HCT116 (cell line): ENCODE measurements at regions not wholly inside any gene's neighbourhood (a gene's known extent, or its start where the extent isn't known, plus 50 kb on each side); places are given as distances from the start of the nearest gene placed in this dataset.

Source experiments
- ATAC-seq: fragments of 200-7000 bp; cut with Tn5 transposase; 2 replicates; pipeline ENCODE4 v1.9.1; 2020; ENCODE audit warnings: mild to moderate bottlenecking, moderate library complexity
- BruUV-seq: library from RNA; stranded (reverse); fragments of 400-500 nt; replicated peaks from 2 replicates; lab custom pipeline; 2021; lab: Mats Ljungman, UMichigan
- CTCF ChIA-PET: fragments of 300-600 bp; sonication (Branson Sonifier 250); formaldehyde crosslinking; loops from one replicate; lab custom pipeline; 2021; ENCODE audit warnings: antibody characterized with exemption; lab: Charles Lee
- POLR2A ChIA-PET: fragments of 300-600, 350-600 bp; sonication (Branson Sonifier 250); formaldehyde crosslinking; loops from one replicate; lab custom pipeline; 2021; ENCODE audit warnings: antibody characterized with exemption; lab: Charles Lee
- RAD21 ChIA-PET, 2 experiments: fragments of 300-600 bp; sonication (Branson Sonifier 250); formaldehyde crosslinking; loops; one replicate each; lab custom pipeline; 2023; ENCODE audit warnings: low total read pairs in 2 of 2; ENCODE audit not compliant: uncharacterized antibody in 2 of 2, unreplicated experiment in 2 of 2, low non-redundant PET in 1 of 2; lab: Charles Lee
- DNase-seq: peaks from one replicate; pipeline ENCODE4 v3.0.0-alpha.2; 2010; ENCODE audit warnings: low read depth, low spot score
- H2AFZ ChIP-seq: fragments of 200-600 bp; shearing (Covaris generic), sonication (generic); 2 replicates; pipeline ENCODE4 v1.6.1; 2017; ENCODE audit warnings: low read depth, mixed run types, mixed read lengths, antibody characterized with exemption, low read length; ENCODE audit not compliant: poor library complexity, severe bottlenecking
- H3K27ac ChIP-seq: 2 replicates; pipeline ENCODE4 v1.5.1; 2012; ENCODE audit warnings: low read depth, low read length
- H3K27me3 ChIP-seq: fragments of 200-600 bp; sonication (generic); 2 replicates; pipeline ENCODE4 v1.6.1; 2016; ENCODE audit warnings: mixed run types, low read length, mixed read lengths; ENCODE audit not compliant: insufficient read depth
- H3K36me3 ChIP-seq, 2 experiments: fragments of 200-500 bp in 1 of 2; fragments of 200-600 bp in 1 of 2; sonication (Bioruptor generic) in 1 of 2; sonication (generic) in 1 of 2; 2 replicates each; pipeline versions ENCODE4 v1.5.1 to v1.6.1; 2014 to 2016; ENCODE audit warnings: low read length in 2 of 2, inconsistent platforms in 1 of 2, mixed read lengths in 1 of 2, mixed run types in 1 of 2; ENCODE audit not compliant: insufficient read depth in 2 of 2, control insufficient read depth in 1 of 2
- H3K4me1 ChIP-seq, 2 experiments: fragments of 200-600 bp in 1 of 2; sonication (generic) in 1 of 2; 2 replicates each; pipeline versions ENCODE4 v1.5.1 to v1.6.1; 2012 to 2017; ENCODE audit warnings: low read length in 2 of 2, inconsistent platforms in 1 of 2, mild to moderate bottlenecking in 1 of 2, mixed read lengths in 1 of 2, mixed run types in 1 of 2, moderate library complexity in 1 of 2; ENCODE audit not compliant: insufficient read depth in 2 of 2, control insufficient read depth in 1 of 2
- H3K4me2 ChIP-seq: fragments of 200-600 bp; sonication (generic); 2 replicates; pipeline ENCODE4 v1.6.1; 2017; ENCODE audit warnings: mixed run types, low read length, mixed read lengths
- H3K4me3 ChIP-seq, 2 experiments: fragments of 200-600 bp in 1 of 2; sonication (generic) in 1 of 2; replicated peaks in 1 of 2; 2 replicates each; pipeline ENCODE4 v1.5.1; 2011 to 2016; ENCODE audit warnings: low read length in 2 of 2, control low read depth in 1 of 2, low read depth in 1 of 2, mild to moderate bottlenecking in 1 of 2, mixed read lengths in 1 of 2, mixed run types in 1 of 2
- H3K79me2 ChIP-seq: fragments of 200-600 bp; sonication (generic); 2 replicates; pipeline ENCODE4 v1.6.1; 2017; ENCODE audit warnings: mild to moderate bottlenecking, mixed run types, low read length, moderate library complexity, mixed read lengths; ENCODE audit not compliant: insufficient read depth
- H3K9ac ChIP-seq: fragments of 200-600 bp; sonication (generic); 2 replicates; pipeline ENCODE4 v1.6.1; 2016; ENCODE audit warnings: low read length, mixed read lengths
- H3K9me2 ChIP-seq: fragments of 200-600 bp; sonication (generic), shearing (Covaris generic); 2 replicates; pipeline ENCODE4 v1.6.1; 2017; ENCODE audit warnings: mixed run types, mild to moderate bottlenecking, moderate library complexity; ENCODE audit not compliant: insufficient read depth
- H3K9me3 ChIP-seq, 2 experiments: fragments of 200-500 bp in 1 of 2; fragments of 200-600 bp in 1 of 2; sonication (Bioruptor generic) in 1 of 2; sonication (generic) in 1 of 2; 2 replicates each; pipeline ENCODE4 v1.6.1; 2014 to 2017; ENCODE audit warnings: low read length in 2 of 2, mixed read lengths in 2 of 2, inconsistent platforms in 1 of 2, low read depth in 1 of 2, mild to moderate bottlenecking in 1 of 2, mixed run types in 1 of 2, moderate library complexity in 1 of 2; ENCODE audit not compliant: control insufficient read depth in 1 of 2, insufficient read depth in 1 of 2
- H4K20me1 ChIP-seq: fragments of 200-600 bp; sonication (generic), shearing (Covaris generic); 2 replicates; pipeline ENCODE4 v1.6.1; 2017; ENCODE audit warnings: mixed run types, mild to moderate bottlenecking, moderate library complexity; ENCODE audit not compliant: insufficient read depth
- CTCF ChIP-seq, 3 experiments: fragments of 200-600 bp in 1 of 3; sonication (generic) in 1 of 3; IDR thresholded peaks in 2 of 3; conservative IDR thresholded peaks in 1 of 3; 2 replicates each; pipeline ENCODE4 v1.5.1; 2012 to 2017; ENCODE audit warnings: low read depth in 2 of 3, low read length in 2 of 3, antibody characterized with exemption in 1 of 3, borderline replicate concordance in 1 of 3, control low read depth in 1 of 3, mild to moderate bottlenecking in 1 of 3, mixed read lengths in 1 of 3, mixed run types in 1 of 3, moderate library complexity in 1 of 3; ENCODE audit not compliant: insufficient read depth in 1 of 3
- SP1 ChIP-seq: IDR thresholded peaks from 2 replicates; pipeline ENCODE4 v1.6.1; 2012; ENCODE audit warnings: low read depth
- SRF ChIP-seq: IDR thresholded peaks from 2 replicates; pipeline ENCODE4 v1.6.1; 2012; ENCODE audit warnings: low read depth
- TCF7L2 ChIP-seq: IDR thresholded peaks from 2 replicates; pipeline ENCODE4 v1.7.0; 2011; ENCODE audit warnings: borderline replicate concordance, inconsistent platforms; ENCODE audit not compliant: insufficient read depth, insufficient read length; ENCODE audit errors: extremely low read depth
- intact Hi-C: fragments of 100-400 bp; cut with micrococcal nuclease; formaldehyde crosslinking; loops from 2 replicates; pipeline ENCODE4 v1.10.0; 2022
- TF ChIP-seq, protein P1 (sequence below): IDR thresholded peaks from 2 replicates; pipeline ENCODE4 v1.6.1; 2012; ENCODE audit warnings: low read depth

DNA sequence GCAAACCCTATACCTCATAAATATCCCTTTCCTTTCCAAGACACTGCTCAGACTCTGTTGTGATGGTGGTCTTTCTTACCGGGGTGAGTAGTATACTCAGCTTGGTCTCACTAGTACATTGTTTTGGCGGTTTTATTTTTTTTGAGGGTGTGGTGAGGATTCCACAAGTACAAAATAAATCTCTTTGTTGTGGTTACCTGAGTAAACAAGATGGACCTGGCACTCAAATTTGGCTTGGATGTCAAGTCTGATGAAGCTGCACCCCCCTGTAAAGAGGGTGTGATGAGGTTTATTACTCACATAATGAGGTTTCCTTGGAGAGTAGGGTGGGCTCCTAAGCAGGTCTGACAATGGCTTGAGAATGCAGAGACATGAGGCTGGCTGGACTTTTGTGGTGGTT, 68.2 kb upstream of the KCNJ6 start:
- Histone ChIP-seq H2AFZ (no peak overlapping the region), H3K27me3 (no peaks in the 10 kb centered on the region), H3K27ac (no peak overlapping the region), H4K20me1 (no peaks in the 10 kb centered on the region), H3K36me3 (no peaks in the 10 kb centered on the region), H3K4me1 (no peaks in the 10 kb centered on the region), H3K9me3 (peaks cover 0 to 4% of the 10 kb centered on the region in 2 experiments; a peak in 1 of 4 replicates), H3K79me2 (no peaks in the 10 kb centered on the region), H3K9ac (no peak overlapping the region), H3K4me3 (no peak overlapping the region), H3K9me2 (no peaks in the 10 kb centered on the region), H3K4me2 (no peak overlapping the region)
- DNase-seq (no peak), ATAC-seq (no peak)
- intact Hi-C loops = no loop called here
- CTCF ChIA-PET = no interaction called here
- POLR2A ChIA-PET = no interaction called here
- RAD21 ChIA-PET = no interaction called here
- BruUV-seq = no TSS peak
- TF ChIP-seq TCF7L2 = no peak
- no peak for TF ChIP-seq SRF
- no peak for TF ChIP-seq SP1
- no peak for TF ChIP-seq CTCF (IDR thresholded peaks at IDR 0.05 in 2 of 3, conservative IDR thresholded peaks at IDR 0.05 in 1 of 3; ENCODE audit: borderline replicate concordance in 1 of 3, insufficient read depth in 1 of 3, low read depth in 2 of 3, low read length in 2 of 3)

DNA sequence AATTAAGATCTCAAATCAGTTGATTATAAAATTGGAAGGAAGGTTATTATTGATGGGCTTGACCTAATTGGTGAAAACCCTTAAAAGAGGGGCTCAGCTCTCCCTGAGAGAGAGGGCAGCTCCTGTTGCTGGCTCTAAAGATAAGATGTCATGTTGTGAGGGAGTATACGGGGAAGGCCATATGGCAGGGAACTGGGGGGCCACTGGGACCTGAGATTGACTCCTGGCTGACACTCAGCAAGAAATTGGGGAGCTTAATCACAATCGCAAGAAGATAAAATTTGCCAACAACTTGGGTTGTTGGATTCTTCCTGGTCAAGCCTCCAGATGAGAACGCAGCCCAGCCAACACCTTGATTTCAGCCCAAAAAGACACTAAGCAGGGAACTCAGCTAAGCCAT, 69.7 kb upstream of the KCNJ6 start:
- Histone ChIP-seq H3K79me2 (no peaks in the 10 kb centered on the region), H3K9ac (no peak overlapping the region), H4K20me1 (no peaks in the 10 kb centered on the region), H2AFZ (no peak overlapping the region), H3K4me1 (no peaks in the 10 kb centered on the region), H3K4me3 (no peak overlapping the region), H3K36me3 (no peaks in the 10 kb centered on the region), H3K9me2 (no peaks in the 10 kb centered on the region), H3K27me3 (no peaks in the 10 kb centered on the region), H3K9me3 (peaks cover 0 to 12% of the 10 kb centered on the region in 2 experiments; a peak in 1 of 4 replicates), H3K27ac (no peak overlapping the region), H3K4me2 (no peak overlapping the region)
- intact Hi-C loops = no loop called here
- RAD21 ChIA-PET = no interaction called here
- no TSS peak for BruUV-seq
- POLR2A ChIA-PET = no interaction called here
- DNase-seq = no peak
- TF ChIP-seq, protein P1, sequence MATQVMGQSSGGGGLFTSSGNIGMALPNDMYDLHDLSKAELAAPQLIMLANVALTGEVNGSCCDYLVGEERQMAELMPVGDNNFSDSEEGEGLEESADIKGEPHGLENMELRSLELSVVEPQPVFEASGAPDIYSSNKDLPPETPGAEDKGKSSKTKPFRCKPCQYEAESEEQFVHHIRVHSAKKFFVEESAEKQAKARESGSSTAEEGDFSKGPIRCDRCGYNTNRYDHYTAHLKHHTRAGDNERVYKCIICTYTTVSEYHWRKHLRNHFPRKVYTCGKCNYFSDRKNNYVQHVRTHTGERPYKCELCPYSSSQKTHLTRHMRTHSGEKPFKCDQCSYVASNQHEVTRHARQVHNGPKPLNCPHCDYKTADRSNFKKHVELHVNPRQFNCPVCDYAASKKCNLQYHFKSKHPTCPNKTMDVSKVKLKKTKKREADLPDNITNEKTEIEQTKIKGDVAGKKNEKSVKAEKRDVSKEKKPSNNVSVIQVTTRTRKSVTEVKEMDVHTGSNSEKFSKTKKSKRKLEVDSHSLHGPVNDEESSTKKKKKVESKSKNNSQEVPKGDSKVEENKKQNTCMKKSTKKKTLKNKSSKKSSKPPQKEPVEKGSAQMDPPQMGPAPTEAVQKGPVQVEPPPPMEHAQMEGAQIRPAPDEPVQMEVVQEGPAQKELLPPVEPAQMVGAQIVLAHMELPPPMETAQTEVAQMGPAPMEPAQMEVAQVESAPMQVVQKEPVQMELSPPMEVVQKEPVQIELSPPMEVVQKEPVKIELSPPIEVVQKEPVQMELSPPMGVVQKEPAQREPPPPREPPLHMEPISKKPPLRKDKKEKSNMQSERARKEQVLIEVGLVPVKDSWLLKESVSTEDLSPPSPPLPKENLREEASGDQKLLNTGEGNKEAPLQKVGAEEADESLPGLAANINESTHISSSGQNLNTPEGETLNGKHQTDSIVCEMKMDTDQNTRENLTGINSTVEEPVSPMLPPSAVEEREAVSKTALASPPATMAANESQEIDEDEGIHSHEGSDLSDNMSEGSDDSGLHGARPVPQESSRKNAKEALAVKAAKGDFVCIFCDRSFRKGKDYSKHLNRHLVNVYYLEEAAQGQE = no peak
- CTCF ChIA-PET = no interaction called here
- ATAC-seq = no peak
